WTC11 (cell line): ENCODE measurements at regions not wholly inside any gene's neighbourhood (a gene's known extent, or its start where the extent isn't known, plus 50 kb on each side); places are given as distances from the start of the nearest gene placed in this dataset.

Source experiments
- CDX4 ChIP-seq: fragments of 250-450 bp; sonication (Bioruptor Pico); IDR thresholded peaks from 2 replicates; pipeline ENCODE4 v1.9.0; 2021; ENCODE audit warnings: moderate library complexity, mild to moderate bottlenecking, inconsistent platforms, borderline replicate concordance
- CTCF ChIP-seq: fragments of 200-600 bp; IDR thresholded peaks from 2 replicates; pipeline ENCODE4 v1.8.0; 2022; ENCODE audit warnings: antibody characterized with exemption
- E2F1 ChIP-seq: sonication (generic); formaldehyde crosslinking; IDR thresholded peaks from 2 replicates; pipeline ENCODE4 v1.8.0; 2022; ENCODE audit warnings: mild to moderate bottlenecking, missing genetic modification reagents
- MAX ChIP-seq: sonication (generic); formaldehyde crosslinking; IDR thresholded peaks from 2 replicates; pipeline ENCODE4 v1.8.0; 2022; ENCODE audit warnings: mild to moderate bottlenecking, missing genetic modification reagents
- NR1H2 ChIP-seq: sonication (generic); formaldehyde crosslinking; IDR thresholded peaks from 2 replicates; pipeline ENCODE4 v1.9.0; 2021; ENCODE audit warnings: mild to moderate bottlenecking, moderate library complexity, missing genetic modification reagents
- NR2C2 ChIP-seq: sonication (generic); formaldehyde crosslinking; IDR thresholded peaks from 2 replicates; pipeline ENCODE4 v1.8.0; 2022; ENCODE audit warnings: mild to moderate bottlenecking, missing genetic modification reagents
- SOX15 ChIP-seq: fragments of 250-450 bp; sonication (Bioruptor Pico); IDR thresholded peaks from 2 replicates; pipeline ENCODE4 v1.9.0; 2021; ENCODE audit warnings: mild to moderate bottlenecking
- SP1 ChIP-seq: sonication (generic); formaldehyde crosslinking; conservative IDR thresholded peaks from 2 replicates; pipeline ENCODE4 v1.8.1; 2022; ENCODE audit warnings: missing genetic modification reagents
- USF2 ChIP-seq: sonication (generic); formaldehyde crosslinking; IDR thresholded peaks from 2 replicates; pipeline ENCODE4 v1.8.1; 2023; ENCODE audit warnings: mild to moderate bottlenecking, missing genetic modification reagents, moderate library complexity
- ZNF121 ChIP-seq: sonication (generic); formaldehyde crosslinking; IDR thresholded peaks from 2 replicates; pipeline ENCODE4 v1.8.0; 2023; ENCODE audit warnings: missing genetic modification reagents
- ZNF232 ChIP-seq: sonication (generic); formaldehyde crosslinking; IDR thresholded peaks from 2 replicates; pipeline ENCODE4 v1.8.0; 2022; ENCODE audit warnings: mild to moderate bottlenecking, missing genetic modification reagents

GRCh38 chr10:9550810-9551209 is 1466.9 kb upstream of the CELF2 start:
- TF ChIP-seq USF2 (CRISPR knock-in tag) (no peak), NR1H2 (CRISPR knock-in tag) (no peak), ZNF232 (CRISPR knock-in tag) (no peak), CTCF (no peak), SOX15 (no peak), E2F1 (CRISPR knock-in tag) (no peak), MAX (no peak), ZNF121 (CRISPR knock-in tag) (no peak), CDX4 (CRISPR knock-in tag) (no peak), SP1 (CRISPR knock-in tag) (no peak), NR2C2 (CRISPR knock-in tag) (no peak)
